BLaER1 (cell line): ENCODE measurements at regions not wholly inside any gene's neighbourhood (a gene's known extent, or its start where the extent isn't known, plus 50 kb on each side); places are given as distances from the start of the nearest gene placed in this dataset.

ENCODE experiments used
- H3K27ac ChIP-seq: shearing (Covaris generic); formaldehyde crosslinking; 2 replicates; pipeline ENCODE4 v1.8.1; 2022
- H3K27me3 ChIP-seq: shearing (Covaris generic); formaldehyde crosslinking; 2 replicates; pipeline ENCODE4 v1.8.1; 2022
- H3K36me3 ChIP-seq: shearing (Covaris generic); formaldehyde crosslinking; 2 replicates; pipeline ENCODE4 v1.8.1; 2022
- H3K4me1 ChIP-seq: shearing (Covaris generic); formaldehyde crosslinking; 2 replicates; pipeline ENCODE4 v1.8.1; 2022
- H3K4me2 ChIP-seq: shearing (Covaris generic); formaldehyde crosslinking; 2 replicates; pipeline ENCODE4 v1.8.1; 2022
- H3K4me3 ChIP-seq: shearing (Covaris generic); formaldehyde crosslinking; 2 replicates; pipeline ENCODE4 v1.8.1; 2022
- H3K9ac ChIP-seq: shearing (Covaris generic); formaldehyde crosslinking; 2 replicates; pipeline ENCODE4 v1.8.1; 2022
- H3K9me3 ChIP-seq: shearing (Covaris generic); formaldehyde crosslinking; 2 replicates; pipeline ENCODE4 v1.8.1; 2022
- H4K20me1 ChIP-seq: shearing (Covaris generic); formaldehyde crosslinking; 2 replicates; pipeline ENCODE4 v1.8.1; 2022
- Cebpa-rat ChIP-seq: shearing (Covaris generic); IDR thresholded peaks from 2 replicates; pipeline ENCODE4 v1.8.1; 2022

DNA sequence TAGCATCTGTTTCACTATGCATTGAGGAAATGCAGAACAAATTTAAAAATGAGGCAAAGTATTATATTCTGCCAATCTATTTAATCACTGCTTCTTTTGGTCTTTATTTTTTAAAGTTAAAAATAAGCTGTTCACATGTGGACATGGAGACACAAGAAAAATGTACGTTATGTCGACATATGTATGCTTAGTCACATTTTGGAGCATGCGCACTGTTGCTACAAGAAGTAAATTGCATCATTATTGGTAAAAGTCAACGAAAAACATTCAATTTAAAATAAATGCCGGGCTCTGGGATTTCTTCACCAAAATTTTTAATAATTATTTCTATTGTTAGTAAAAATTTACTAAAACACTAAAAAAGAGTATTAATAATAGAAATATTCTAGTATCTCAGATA lies 876.3 kb upstream of the CTNND2 start:
- H3K9ac ChIP-seq, result no peak overlapping the region
- H3K4me2 ChIP-seq, result no peak overlapping the region
- no peaks in the 10 kb centered on the region for H3K36me3 ChIP-seq
- H3K27me3 ChIP-seq, result no peaks in the 10 kb centered on the region
- no peaks in the 10 kb centered on the region for H3K4me1 ChIP-seq
- TF ChIP-seq Cebpa-rat, result no peak
- no peak overlapping the region for H3K27ac ChIP-seq
- H4K20me1 ChIP-seq, result no peaks in the 10 kb centered on the region
- no peak overlapping the region for H3K4me3 ChIP-seq
- H3K9me3 ChIP-seq, result no peaks in the 10 kb centered on the region

DNA sequence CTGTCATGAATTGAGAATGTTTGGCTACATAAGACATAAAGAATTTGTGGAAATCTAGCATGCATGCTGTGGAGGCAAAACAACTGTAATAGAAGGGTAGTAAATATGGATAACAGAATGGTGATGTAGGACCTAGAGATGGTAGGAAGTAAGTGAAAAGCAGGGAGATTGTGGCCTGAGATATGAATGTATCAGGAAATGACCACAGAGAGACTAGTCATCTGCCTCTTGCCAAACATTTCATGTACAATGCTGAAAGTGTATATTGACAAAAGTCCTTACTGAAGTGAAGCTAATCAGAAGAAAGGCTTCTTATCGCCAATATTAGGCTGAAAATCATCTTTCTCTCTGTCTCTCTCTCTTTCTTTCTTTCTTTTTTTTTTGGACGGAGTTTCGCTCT lies 873.1 kb upstream of the CTNND2 start:
- no peaks in the 10 kb centered on the region for H3K27me3 ChIP-seq
- no peaks in the 10 kb centered on the region for H3K36me3 ChIP-seq
- TF ChIP-seq Cebpa-rat, result no peak
- no peak overlapping the region for H3K4me3 ChIP-seq
- H3K4me2 ChIP-seq, result no peak overlapping the region
- H3K9ac ChIP-seq, result no peak overlapping the region
- no peaks in the 10 kb centered on the region for H3K9me3 ChIP-seq
- H4K20me1 ChIP-seq, result no peaks in the 10 kb centered on the region
- no peaks in the 10 kb centered on the region for H3K4me1 ChIP-seq
- H3K27ac ChIP-seq, result no peak overlapping the region

DNA sequence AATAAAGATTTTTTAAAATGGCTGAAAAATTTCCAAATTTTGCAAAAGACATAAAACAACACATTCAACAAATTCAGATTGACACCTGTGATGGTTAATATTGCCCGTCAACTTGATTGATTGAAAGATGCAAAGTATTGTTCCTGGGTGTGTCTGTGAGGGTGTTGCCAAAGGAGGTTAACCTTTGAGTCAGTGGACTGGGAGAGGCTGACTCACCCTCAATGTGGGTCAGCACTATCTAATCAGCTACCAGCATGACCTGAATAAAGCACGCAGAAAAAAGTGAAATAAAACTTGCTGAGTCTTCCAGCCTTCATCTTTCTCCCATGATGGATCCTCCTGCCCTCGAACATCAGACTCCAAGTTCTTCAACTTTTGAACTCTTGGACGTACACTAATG lies 868.0 kb upstream of the CTNND2 start:
- no peak overlapping the region for H3K4me3 ChIP-seq
- H3K4me2 ChIP-seq, result no peak overlapping the region
- no peak overlapping the region for H3K9ac ChIP-seq
- H3K9me3 ChIP-seq, result no peaks in the 10 kb centered on the region
- TF ChIP-seq Cebpa-rat, result no peak
- no peaks in the 10 kb centered on the region for H4K20me1 ChIP-seq
- no peaks in the 10 kb centered on the region for H3K4me1 ChIP-seq
- H3K27ac ChIP-seq, result no peak overlapping the region
- H3K27me3 ChIP-seq, result no peaks in the 10 kb centered on the region
- H3K36me3 ChIP-seq, result no peaks in the 10 kb centered on the region

DNA sequence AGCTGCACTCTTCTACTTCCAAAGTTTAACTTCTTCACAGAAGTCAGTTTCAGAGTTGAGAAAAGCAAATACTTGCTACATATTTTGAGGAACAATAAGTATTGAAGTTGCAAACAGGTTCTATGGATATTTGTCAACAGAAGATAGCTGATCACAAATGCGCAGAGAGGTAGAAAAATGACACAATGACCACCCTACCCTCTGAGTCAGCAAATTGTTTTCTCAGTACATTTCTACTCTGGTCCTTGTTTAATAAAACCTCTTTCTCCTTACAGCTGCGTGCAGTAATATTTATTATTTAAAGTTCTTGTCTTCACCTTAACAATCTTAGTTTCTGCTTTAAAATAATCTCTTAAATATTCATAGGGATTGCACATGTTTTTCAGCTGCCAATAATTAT lies 855.1 kb upstream of the CTNND2 start:
- Histone ChIP-seq H3K4me3 (no peak overlapping the region), H3K4me2 (no peak overlapping the region), H3K9ac (no peak overlapping the region), H3K36me3 (no peaks in the 10 kb centered on the region), H3K9me3 (no peaks in the 10 kb centered on the region), H3K27me3 (no peaks in the 10 kb centered on the region), H3K27ac (no peak overlapping the region), H4K20me1 (no peaks in the 10 kb centered on the region), H3K4me1 (no peaks in the 10 kb centered on the region)
- TF ChIP-seq Cebpa-rat, result no peak

DNA sequence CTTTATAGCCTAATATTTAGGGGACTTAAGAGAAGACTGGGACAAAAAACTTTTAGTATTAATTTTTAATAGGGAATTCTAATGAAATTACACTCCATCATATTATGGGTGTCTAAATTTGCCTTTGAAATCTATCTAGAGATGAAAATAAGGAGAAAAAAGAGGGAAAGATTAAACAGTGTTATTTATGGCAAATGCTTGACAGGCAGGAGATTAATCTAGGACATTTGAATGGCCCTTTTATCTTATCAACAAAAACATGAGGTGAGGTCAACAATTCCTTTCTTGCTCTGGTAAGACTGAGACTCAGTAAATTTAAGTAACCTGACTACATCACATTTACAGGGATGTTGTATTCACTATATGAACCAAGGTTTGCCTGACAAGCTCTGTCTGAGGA lies 852.8 kb upstream of the CTNND2 start:
- no peak for TF ChIP-seq Cebpa-rat
- Histone ChIP-seq H3K9ac (no peak overlapping the region), H3K27ac (no peak overlapping the region), H3K4me1 (no peaks in the 10 kb centered on the region), H3K4me2 (no peak overlapping the region), H3K4me3 (no peak overlapping the region), H3K27me3 (no peaks in the 10 kb centered on the region), H3K9me3 (no peaks in the 10 kb centered on the region), H4K20me1 (no peaks in the 10 kb centered on the region), H3K36me3 (no peaks in the 10 kb centered on the region)

DNA sequence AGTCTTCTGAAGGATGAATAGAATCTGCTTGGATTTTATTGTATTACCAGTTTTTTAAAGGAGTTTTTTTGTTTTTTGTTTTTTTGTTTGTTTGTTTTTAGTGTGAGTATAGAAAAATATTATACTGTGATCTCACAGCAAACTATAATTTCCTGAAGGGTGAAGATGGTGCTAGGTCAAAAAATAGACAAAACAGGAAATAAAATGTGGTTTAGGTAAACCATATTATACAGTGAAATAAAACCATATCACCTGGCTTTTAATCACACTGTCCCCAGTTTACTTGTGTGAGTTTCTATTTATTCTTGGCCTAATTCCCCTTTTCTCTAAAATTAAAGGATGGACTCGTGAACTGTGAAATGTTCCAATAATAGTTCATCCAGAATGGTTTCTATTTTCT lies 841.3 kb upstream of the CTNND2 start:
- Histone ChIP-seq H3K27ac (no peak overlapping the region), H3K4me2 (no peak overlapping the region), H3K9me3 (no peaks in the 10 kb centered on the region), H4K20me1 (no peaks in the 10 kb centered on the region), H3K4me3 (no peak overlapping the region), H3K27me3 (no peaks in the 10 kb centered on the region), H3K9ac (no peak overlapping the region), H3K36me3 (no peaks in the 10 kb centered on the region), H3K4me1 (no peaks in the 10 kb centered on the region)
- no peak for TF ChIP-seq Cebpa-rat

DNA sequence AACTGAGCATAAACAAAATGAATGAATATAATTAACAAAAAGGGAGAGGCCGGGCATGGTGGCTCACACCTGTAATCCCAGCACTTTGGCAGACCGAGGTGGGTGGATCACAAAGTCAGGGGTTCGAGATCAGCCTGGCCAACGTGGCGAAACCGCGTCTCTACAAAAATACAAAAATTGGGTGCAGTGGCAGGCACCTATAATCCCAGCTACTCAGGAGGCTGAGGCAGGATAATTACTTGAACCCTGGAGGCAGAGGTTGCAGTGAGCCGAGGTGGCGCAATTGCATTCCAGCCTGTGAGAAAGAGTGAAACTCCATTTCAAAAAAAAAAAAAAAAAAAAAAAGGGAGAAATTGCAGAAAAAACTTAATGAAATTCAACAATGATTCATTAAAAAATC lies 839.3 kb upstream of the CTNND2 start:
- Histone ChIP-seq H3K9me3 (no peaks in the 10 kb centered on the region), H4K20me1 (no peaks in the 10 kb centered on the region), H3K4me3 (no peak overlapping the region), H3K27me3 (no peaks in the 10 kb centered on the region), H3K9ac (no peak overlapping the region), H3K36me3 (no peaks in the 10 kb centered on the region), H3K27ac (no peak overlapping the region), H3K4me1 (no peaks in the 10 kb centered on the region), H3K4me2 (no peak overlapping the region)
- no peak for TF ChIP-seq Cebpa-rat

DNA sequence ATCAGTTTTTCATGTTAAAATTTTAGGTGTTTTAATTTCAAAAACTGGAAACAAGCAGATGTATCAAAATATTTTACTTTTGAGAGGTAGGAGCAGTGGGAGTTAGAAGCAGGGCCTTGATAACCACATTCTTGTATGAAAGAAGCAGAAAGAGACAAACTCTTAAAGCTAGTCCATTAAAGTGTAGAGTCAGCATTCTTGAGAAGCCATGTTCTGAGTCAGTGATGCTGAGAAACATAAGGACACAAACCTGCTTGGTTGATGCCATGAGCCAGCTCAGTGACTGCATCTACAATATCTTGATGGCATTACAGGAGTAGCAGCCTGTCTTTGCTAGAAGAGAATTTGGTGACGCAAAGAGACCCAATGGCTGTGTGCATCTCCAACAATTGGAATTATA lies 826.1 kb upstream of the CTNND2 start:
- Histone ChIP-seq H3K4me3 (no peak overlapping the region), H3K9ac (no peak overlapping the region), H3K27me3 (no peaks in the 10 kb centered on the region), H3K4me2 (no peak overlapping the region), H4K20me1 (no peaks in the 10 kb centered on the region), H3K9me3 (peaks cover 8% of the 10 kb centered on the region), H3K4me1 (no peaks in the 10 kb centered on the region), H3K36me3 (no peaks in the 10 kb centered on the region), H3K27ac (no peak overlapping the region)
- no peak for TF ChIP-seq Cebpa-rat

DNA sequence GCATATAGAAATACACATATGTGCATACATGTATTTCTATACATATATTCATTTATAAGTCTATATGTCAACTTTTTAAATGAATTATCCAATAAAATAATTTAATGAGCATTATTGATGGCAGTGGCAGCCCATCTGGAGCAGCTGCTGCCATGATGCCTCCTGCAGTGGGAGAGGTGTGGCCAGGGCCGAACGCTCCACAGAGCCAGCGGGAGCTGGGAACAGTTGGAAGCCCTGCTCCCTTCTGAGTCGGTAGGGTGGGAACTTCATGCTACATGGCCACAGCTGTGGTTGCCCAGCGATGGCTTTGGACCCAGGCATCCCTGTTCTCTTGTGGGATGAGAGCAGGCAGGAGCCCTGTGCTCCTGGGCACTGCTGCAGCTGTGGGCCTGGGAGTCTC lies 812.4 kb upstream of the CTNND2 start:
- Histone ChIP-seq H3K36me3 (no peaks in the 10 kb centered on the region), H3K4me1 (no peaks in the 10 kb centered on the region), H3K27ac (no peak overlapping the region), H3K4me2 (no peak overlapping the region), H4K20me1 (no peaks in the 10 kb centered on the region), H3K4me3 (no peak overlapping the region), H3K27me3 (no peaks in the 10 kb centered on the region), H3K9me3 (peaks cover 17% of the 10 kb centered on the region), H3K9ac (no peak overlapping the region)
- TF ChIP-seq Cebpa-rat, result no peak

DNA sequence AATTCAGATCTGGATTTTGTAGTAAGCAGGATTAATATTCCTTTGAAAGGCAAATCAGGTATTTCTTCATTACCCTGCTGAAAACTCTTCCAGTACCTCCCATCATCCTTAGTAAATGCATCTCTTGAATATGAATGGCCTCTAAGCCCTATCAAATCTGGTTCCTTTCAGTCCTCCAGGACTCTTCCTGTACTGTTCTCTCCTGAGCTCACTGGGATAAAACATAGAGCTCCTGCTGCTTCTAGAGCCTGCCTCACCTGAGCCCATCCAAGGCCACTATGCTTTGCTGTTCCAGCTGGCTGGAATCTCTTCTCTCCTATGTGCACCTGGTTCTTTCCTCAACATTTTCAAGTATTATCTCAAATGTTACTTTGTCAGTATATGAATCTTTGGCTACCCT lies 803.3 kb upstream of the CTNND2 start:
- no peaks in the 10 kb centered on the region for H3K27me3 ChIP-seq
- no peak overlapping the region for H3K9ac ChIP-seq
- no peaks in the 10 kb centered on the region for H3K4me1 ChIP-seq
- no peak for TF ChIP-seq Cebpa-rat
- H3K27ac ChIP-seq, result no peak overlapping the region
- no peaks in the 10 kb centered on the region for H4K20me1 ChIP-seq
- H3K4me2 ChIP-seq, result no peak overlapping the region
- no peaks in the 10 kb centered on the region for H3K9me3 ChIP-seq
- no peaks in the 10 kb centered on the region for H3K36me3 ChIP-seq
- no peak overlapping the region for H3K4me3 ChIP-seq

DNA sequence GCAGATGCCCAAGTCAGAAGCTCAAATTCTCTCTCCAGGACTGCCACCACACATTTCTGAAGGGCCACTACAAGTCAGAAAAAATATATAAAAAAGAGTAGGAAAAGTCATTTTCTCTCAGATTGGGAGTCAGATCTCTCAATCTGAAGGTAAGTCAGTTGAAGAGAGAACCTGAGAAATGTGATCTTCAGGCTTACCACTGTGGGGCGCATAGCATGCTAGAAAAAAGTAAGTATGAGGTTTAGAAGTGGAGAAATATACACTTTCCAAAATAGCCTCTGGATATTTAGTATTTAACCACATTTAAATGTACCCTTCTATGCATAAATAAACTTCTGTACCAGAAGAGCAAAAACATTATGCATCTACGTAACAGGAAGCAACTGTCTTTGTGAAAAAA lies 800.7 kb upstream of the CTNND2 start:
- no peaks in the 10 kb centered on the region for H3K27me3 ChIP-seq
- no peak overlapping the region for H3K4me2 ChIP-seq
- no peaks in the 10 kb centered on the region for H3K9me3 ChIP-seq
- no peaks in the 10 kb centered on the region for H4K20me1 ChIP-seq
- H3K36me3 ChIP-seq, result no peaks in the 10 kb centered on the region
- no peak for TF ChIP-seq Cebpa-rat
- H3K4me1 ChIP-seq, result no peaks in the 10 kb centered on the region
- H3K9ac ChIP-seq, result no peak overlapping the region
- no peak overlapping the region for H3K27ac ChIP-seq
- no peak overlapping the region for H3K4me3 ChIP-seq
